GM21381 (cell line): ENCODE measurements at regions not wholly inside any gene's neighbourhood (a gene's known extent, or its start where the extent isn't known, plus 50 kb on each side); places are given as distances from the start of the nearest gene placed in this dataset.
"Not testable (repeated sequence)": the region's sequence is repeated elsewhere in the genome, so short reads cannot be mapped to it uniquely, and the experiment has no call there.

Experiments
- ATAC-seq: cut with Tn5 transposase; IDR thresholded peaks from one replicate; pipeline ENCODE4 v1.9.1; 2021; ENCODE audit warnings: mild to moderate bottlenecking, moderate library complexity; ENCODE audit not compliant: unreplicated experiment

GRCh38 chr2:150681120-150681804 is 193.8 kb upstream of the RND3 start:
- no peak for ATAC-seq

GRCh38 chr2:150679456-150680120 is 192.1 kb upstream of the RND3 start:
- no peak for ATAC-seq

GRCh38 chr2:150677551-150677950 is 190.1 kb upstream of the RND3 start:
- no peak for ATAC-seq

GRCh38 chr2:150676747-150677383 is 189.4 kb upstream of the RND3 start:
- no peak for ATAC-seq

GRCh38 chr2:150675807-150676206 is 188.3 kb upstream of the RND3 start:
- no peak for ATAC-seq

- ATAC-seq = no peak
These were observed 186.8 kb upstream of the RND3 start for GRCh38 chr2:150674283-150674682.

- ATAC-seq = no peak
These were observed 184.8 kb upstream of the RND3 start for GRCh38 chr2:150672311-150672710.

- no peak for ATAC-seq
These were observed 182.0 kb upstream of the RND3 start for GRCh38 chr2:150669492-150669891.

GRCh38 chr2:150667039-150667438 is 179.6 kb upstream of the RND3 start:
- not testable (repeated sequence) for ATAC-seq

- ATAC-seq = no peak
These were observed 175.7 kb upstream of the RND3 start for GRCh38 chr2:150663143-150663542.

- no peak for ATAC-seq
These were observed 168.5 kb upstream of the RND3 start for GRCh38 chr2:150656002-150656401.

GRCh38 chr2:150653351-150653750 is 165.9 kb upstream of the RND3 start:
- ATAC-seq = no peak

- ATAC-seq = no peak
These were observed 160.5 kb upstream of the RND3 start for GRCh38 chr2:150647943-150648342.

GRCh38 chr2:150646746-150647145 is 159.3 kb upstream of the RND3 start:
- no peak for ATAC-seq

GRCh38 chr2:150644298-150645067 is 157.0 kb upstream of the RND3 start:
- ATAC-seq = no peak

- no peak for ATAC-seq
These were observed 155.8 kb upstream of the RND3 start for GRCh38 chr2:150643114-150643725.

- no peak for ATAC-seq
These were observed 152.6 kb upstream of the RND3 start for GRCh38 chr2:150640039-150640438.

- ATAC-seq = no peak
These were observed 151.9 kb upstream of the RND3 start for GRCh38 chr2:150639383-150639782.

GRCh38 chr2:150631236-150631821 is 143.9 kb upstream of the RND3 start:
- ATAC-seq = no peak

- no peak for ATAC-seq
These were observed 143.2 kb upstream of the RND3 start for GRCh38 chr2:150630587-150631235.
